ENCODE measurements at regions not wholly inside any gene's neighbourhood (a gene's known extent, or its start where the extent isn't known, plus 50 kb on each side); places are given as distances from the start of the nearest gene placed in this dataset.

DNA sequence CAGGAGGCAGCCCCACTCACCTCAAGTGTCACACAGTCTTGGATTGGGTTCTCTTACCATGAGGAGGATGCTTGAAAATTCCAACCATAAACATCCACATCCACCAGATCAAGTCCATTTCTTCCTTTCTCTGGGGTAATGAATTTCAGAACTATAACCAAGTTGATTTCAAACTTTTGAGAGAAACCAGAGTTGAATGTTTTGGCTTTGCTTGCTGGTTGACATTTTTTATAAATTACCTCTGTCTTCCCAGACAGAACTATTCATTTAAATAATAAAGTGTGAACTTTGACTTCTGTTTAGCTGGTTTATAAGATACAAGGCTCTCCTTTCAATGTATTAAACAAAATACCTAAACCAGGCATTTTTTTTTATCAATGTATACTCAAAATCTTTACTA, 550.7 kb downstream of the KCTD12 start:
- Mint-ChIP-seq H3K9me3 (no peaks in the 10 kb centered on the region), H3K27me3 (no peaks in the 10 kb centered on the region), H3K4me3 (no peak overlapping the region), H3K4me1 (no peaks in the 10 kb centered on the region), H3K36me3 (no peaks in the 10 kb centered on the region), H3K27ac (no peak overlapping the region)
- Histone ChIP-seq H3K27me3 (replicated peaks in 1 of 2; ENCODE audit: control insufficient read depth in 2 of 2, extremely low read depth in 1 of 2, insufficient read depth in 2 of 2, low read length in 1 of 2) (no peaks in the 10 kb centered on the region), H3K36me3 (ENCODE audit: control insufficient read depth in 2 of 2, extremely low read depth in 1 of 2, insufficient read depth in 1 of 2, low read length in 1 of 2) (no peaks in the 10 kb centered on the region), H3K27ac (ENCODE audit: low read length) (no peak overlapping the region), H3K9me3 (no peaks in the 10 kb centered on the region), H3K4me1 (ENCODE audit: control insufficient read depth in 1 of 2, extremely low read depth in 1 of 2, insufficient read depth in 2 of 2, low read length in 2 of 2) (no peaks in the 10 kb centered on the region), H3K4me3 (ENCODE audit: control insufficient read depth in 1 of 2, extremely low read depth in 1 of 2, low read length in 1 of 2) (no peak overlapping the region)
- no peak for DNase-seq
- ChIA-PET POLR2A (no interaction called here), CTCF (no interaction called here)
- no peak for ATAC-seq (replicated peaks in 1 of 4)

DNA sequence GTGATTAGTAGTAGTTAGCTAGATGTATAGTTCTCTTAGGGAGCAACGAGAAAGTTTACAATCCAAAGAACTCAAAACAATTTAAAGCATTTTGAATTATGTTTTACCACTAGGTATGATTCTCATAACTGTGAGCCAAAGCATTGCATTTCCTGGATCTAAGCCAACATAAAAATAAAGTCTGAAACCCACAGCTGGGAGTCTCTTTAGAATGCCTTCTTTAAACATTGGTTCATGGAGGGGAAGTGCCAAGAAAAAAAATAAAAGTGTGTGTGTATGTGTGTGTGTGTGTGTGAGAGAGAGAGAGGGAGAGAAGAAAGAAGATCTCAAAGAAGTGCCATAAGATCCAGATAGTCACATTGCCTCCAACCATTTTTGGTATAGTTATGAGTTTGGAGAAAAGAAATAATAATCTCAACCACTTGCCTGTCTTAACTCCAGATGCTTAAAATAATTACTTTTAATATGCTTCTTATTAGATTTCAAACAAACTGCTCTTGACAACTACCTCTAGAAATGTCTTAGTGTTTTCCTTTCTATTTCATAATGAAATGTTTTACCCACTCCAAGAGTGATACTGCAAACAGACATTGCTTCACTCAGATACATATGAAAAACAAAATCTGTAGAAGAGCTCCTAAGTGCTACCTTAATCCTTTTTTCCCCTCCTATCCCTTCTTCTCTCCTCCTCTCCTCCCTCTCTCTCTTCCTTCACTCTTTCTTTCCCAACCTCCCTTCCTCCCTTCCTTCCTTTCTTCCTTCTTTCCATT, 554.1 kb downstream of the KCTD12 start:
- no peak overlapping the region for H3K4me3 Mint-ChIP-seq
- POLR2A ChIA-PET: no interaction called here
- Histone ChIP-seq H3K27me3 (replicated peaks in 1 of 2; ENCODE audit: control insufficient read depth in 2 of 2, extremely low read depth in 1 of 2, insufficient read depth in 2 of 2, low read length in 1 of 2) (no peaks in the 10 kb centered on the region), H3K4me1 (ENCODE audit: control insufficient read depth in 1 of 2, extremely low read depth in 1 of 2, insufficient read depth in 2 of 2, low read length in 2 of 2) (no peaks in the 10 kb centered on the region), H3K4me3 (ENCODE audit: control insufficient read depth in 1 of 2, extremely low read depth in 1 of 2, low read length in 1 of 2) (no peak overlapping the region), H3K36me3 (ENCODE audit: control insufficient read depth in 2 of 2, extremely low read depth in 1 of 2, insufficient read depth in 1 of 2, low read length in 1 of 2) (no peaks in the 10 kb centered on the region), H3K9me3 (no peaks in the 10 kb centered on the region), H3K27ac (ENCODE audit: low read length) (no peak overlapping the region)
- WGBS (ENCODE audit: insufficient coverage): no CpG with 5 or more reads among the region's 1 CpG
- H3K9me3 Mint-ChIP-seq: no peaks in the 10 kb centered on the region
- no peaks in the 10 kb centered on the region for H3K4me1 Mint-ChIP-seq
- H3K27me3 Mint-ChIP-seq: no peaks in the 10 kb centered on the region
- no peak overlapping the region for H3K27ac Mint-ChIP-seq
- DNase-seq: no peak
- ATAC-seq (replicated peaks in 1 of 4): no peak
- CTCF ChIA-PET: no interaction called here
- no peaks in the 10 kb centered on the region for H3K36me3 Mint-ChIP-seq

DNA sequence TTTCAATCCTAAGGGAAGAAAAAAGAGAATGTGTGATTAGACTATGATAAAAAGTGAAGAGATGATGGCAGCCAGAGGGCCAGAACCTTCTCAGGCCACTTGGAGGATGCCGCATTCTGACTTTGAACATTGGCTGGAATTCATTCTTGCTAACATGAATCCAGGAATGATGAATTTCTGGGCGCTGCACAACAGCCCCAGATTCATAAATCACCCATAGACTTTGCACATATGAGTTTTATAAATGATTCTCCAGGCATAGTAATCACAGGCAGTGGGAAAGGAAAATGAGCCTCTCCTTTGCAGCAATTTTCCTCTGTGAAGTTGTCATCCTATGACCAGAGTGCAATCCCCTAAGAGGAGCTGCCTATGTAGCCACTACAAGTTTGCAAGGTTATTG, 555.4 kb downstream of the KCTD12 start:
- Histone ChIP-seq H3K27ac (ENCODE audit: low read length) (no peak overlapping the region), H3K27me3 (replicated peaks in 1 of 2; ENCODE audit: control insufficient read depth in 2 of 2, extremely low read depth in 1 of 2, insufficient read depth in 2 of 2, low read length in 1 of 2) (no peaks in the 10 kb centered on the region), H3K9me3 (no peaks in the 10 kb centered on the region), H3K36me3 (ENCODE audit: control insufficient read depth in 2 of 2, extremely low read depth in 1 of 2, insufficient read depth in 1 of 2, low read length in 1 of 2) (no peaks in the 10 kb centered on the region), H3K4me1 (ENCODE audit: control insufficient read depth in 1 of 2, extremely low read depth in 1 of 2, insufficient read depth in 2 of 2, low read length in 2 of 2) (no peaks in the 10 kb centered on the region), H3K4me3 (ENCODE audit: control insufficient read depth in 1 of 2, extremely low read depth in 1 of 2, low read length in 1 of 2) (no peak overlapping the region)
- no peaks in the 10 kb centered on the region for H3K4me1 Mint-ChIP-seq
- H3K9me3 Mint-ChIP-seq: no peaks in the 10 kb centered on the region
- POLR2A ChIA-PET: no interaction called here
- no peaks in the 10 kb centered on the region for H3K27me3 Mint-ChIP-seq
- no peaks in the 10 kb centered on the region for H3K36me3 Mint-ChIP-seq
- CTCF ChIA-PET: interaction anchor here in 1 of 2 donors (0.6 kb wide), 1 partner anchor 1219 kb away, joined by 4 read pairs; no protein-coding TSS in a partner anchor
- H3K27ac Mint-ChIP-seq: no peak overlapping the region
- no peak overlapping the region for H3K4me3 Mint-ChIP-seq
- ATAC-seq (replicated peaks in 1 of 4): no peak
- DNase-seq: no peak
- no CpG with 5 or more reads among the region's 2 CpGs for WGBS (ENCODE audit: insufficient coverage)

DNA sequence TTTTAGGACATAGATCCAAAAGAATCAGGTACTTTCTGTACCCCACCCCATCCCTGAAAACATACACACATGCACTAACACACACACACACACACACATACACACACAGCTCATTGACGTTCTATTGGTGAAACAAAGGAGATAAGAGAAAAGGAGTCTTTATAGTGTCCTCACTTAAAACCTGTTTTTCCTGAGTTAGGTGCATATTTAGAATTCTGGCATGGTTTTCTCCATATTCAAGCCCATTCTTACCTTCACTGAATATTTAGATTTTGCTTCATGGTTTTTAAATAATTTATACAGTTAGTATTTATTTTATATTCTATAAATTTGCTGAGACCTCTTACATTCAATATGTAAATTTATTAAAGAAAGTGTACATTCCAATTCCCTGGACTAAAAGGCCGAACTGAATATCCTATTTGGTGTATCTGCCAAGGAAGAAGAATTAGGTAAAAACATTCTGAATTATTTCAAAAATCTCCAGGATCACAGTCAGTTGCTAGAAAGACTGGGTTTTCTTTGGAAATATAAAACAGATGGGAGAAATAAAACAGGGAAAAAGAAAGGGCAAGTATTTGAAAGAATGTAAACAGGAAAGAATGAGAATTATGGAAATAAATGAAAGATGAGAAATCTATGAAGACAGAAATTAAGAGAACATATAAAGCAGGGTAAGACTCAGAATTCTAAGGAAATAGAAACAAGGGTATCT, 556.2 kb downstream of the KCTD12 start:
- H3K27me3 ChIP-seq (replicated peaks in 1 of 2; ENCODE audit: control insufficient read depth in 2 of 2, extremely low read depth in 1 of 2, insufficient read depth in 2 of 2, low read length in 1 of 2): no peaks in the 10 kb centered on the region
- Mint-ChIP-seq H3K27me3 (peaks cover 0 to 5% of the 10 kb centered on the region in 2 donors), H3K36me3 (no peaks in the 10 kb centered on the region), H3K4me3 (no peak overlapping the region), H3K27ac (no peak overlapping the region), H3K4me1 (no peaks in the 10 kb centered on the region), H3K9me3 (no peaks in the 10 kb centered on the region)
- WGBS (ENCODE audit: insufficient coverage): no CpG with 5 or more reads among the region's 2 CpGs
- CTCF ChIA-PET: no interaction called here
- H3K36me3 ChIP-seq (ENCODE audit: control insufficient read depth in 2 of 2, extremely low read depth in 1 of 2, insufficient read depth in 1 of 2, low read length in 1 of 2): no peaks in the 10 kb centered on the region
- DNase-seq (no peak), ATAC-seq (replicated peaks in 1 of 4) (no peak)
- POLR2A ChIA-PET: no interaction called here
- no peak overlapping the region for H3K4me3 ChIP-seq (ENCODE audit: control insufficient read depth in 1 of 2, extremely low read depth in 1 of 2, low read length in 1 of 2)
- H3K4me1 ChIP-seq (ENCODE audit: control insufficient read depth in 1 of 2, extremely low read depth in 1 of 2, insufficient read depth in 2 of 2, low read length in 2 of 2): no peaks in the 10 kb centered on the region
- no peaks in the 10 kb centered on the region for H3K9me3 ChIP-seq
- H3K27ac ChIP-seq (ENCODE audit: low read length): no peak overlapping the region

DNA sequence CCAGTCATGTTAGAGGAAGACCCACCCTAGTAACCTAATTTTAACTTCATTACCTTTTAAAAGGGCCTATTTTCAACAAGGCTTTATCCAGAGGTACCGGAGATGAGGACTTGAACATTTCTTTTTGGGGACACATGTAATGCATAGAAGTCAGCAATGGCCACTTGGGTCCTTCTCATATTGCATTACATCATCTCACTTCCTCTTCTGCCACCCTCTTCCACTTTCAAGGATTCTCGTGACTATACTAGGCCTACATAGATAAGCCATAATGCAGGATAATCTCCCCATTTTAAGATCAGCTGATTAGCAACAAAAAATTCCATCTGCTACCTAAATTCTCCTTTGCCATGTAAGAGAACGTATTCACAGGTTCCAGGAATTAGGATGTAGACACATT, 557.2 kb downstream of the KCTD12 start:
- Mint-ChIP-seq H3K4me3 (no peak overlapping the region), H3K36me3 (no peaks in the 10 kb centered on the region), H3K27ac (no peak overlapping the region), H3K9me3 (no peaks in the 10 kb centered on the region), H3K27me3 (peaks cover 0 to 5% of the 10 kb centered on the region in 2 donors), H3K4me1 (no peaks in the 10 kb centered on the region)
- no CpG with 5 or more reads among the region's 3 CpGs for WGBS (ENCODE audit: insufficient coverage)
- ATAC-seq (replicated peaks in 1 of 4) (no peak), DNase-seq (no peak)
- Histone ChIP-seq H3K9me3 (no peaks in the 10 kb centered on the region), H3K36me3 (ENCODE audit: control insufficient read depth in 2 of 2, extremely low read depth in 1 of 2, insufficient read depth in 1 of 2, low read length in 1 of 2) (no peaks in the 10 kb centered on the region), H3K4me3 (ENCODE audit: control insufficient read depth in 1 of 2, extremely low read depth in 1 of 2, low read length in 1 of 2) (no peak overlapping the region), H3K4me1 (ENCODE audit: control insufficient read depth in 1 of 2, extremely low read depth in 1 of 2, insufficient read depth in 2 of 2, low read length in 2 of 2) (no peaks in the 10 kb centered on the region), H3K27me3 (replicated peaks in 1 of 2; ENCODE audit: control insufficient read depth in 2 of 2, extremely low read depth in 1 of 2, insufficient read depth in 2 of 2, low read length in 1 of 2) (no peaks in the 10 kb centered on the region), H3K27ac (ENCODE audit: low read length) (no peak overlapping the region)
- CTCF ChIA-PET: no interaction called here
- POLR2A ChIA-PET: no interaction called here

DNA sequence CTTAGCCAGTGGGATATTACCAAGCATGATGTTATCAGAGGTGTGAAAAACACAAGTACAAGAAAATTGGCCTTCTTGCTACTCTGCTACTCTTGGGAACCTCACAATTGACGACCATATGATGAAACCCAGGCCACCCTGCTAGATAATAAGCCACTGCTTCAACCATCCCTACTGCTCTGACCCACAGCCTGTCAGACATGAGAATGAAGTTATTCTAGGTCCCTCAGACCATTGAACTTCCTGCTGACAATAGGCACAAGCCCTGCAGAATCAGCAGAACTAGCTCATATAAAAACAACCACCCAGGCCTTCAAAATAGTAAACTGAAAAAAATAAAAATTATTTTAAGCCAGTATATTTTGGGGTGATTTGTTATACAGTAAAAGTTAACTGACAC, 559.9 kb downstream of the KCTD12 start:
- DNase-seq (no peak), ATAC-seq (replicated peaks in 1 of 4) (no peak)
- H3K27me3 Mint-ChIP-seq: peaks cover 0 to 5% of the 10 kb centered on the region in 2 donors
- Histone ChIP-seq H3K27ac (ENCODE audit: low read length) (no peak overlapping the region), H3K4me3 (ENCODE audit: control insufficient read depth in 1 of 2, extremely low read depth in 1 of 2, low read length in 1 of 2) (no peak overlapping the region), H3K27me3 (replicated peaks in 1 of 2; ENCODE audit: control insufficient read depth in 2 of 2, extremely low read depth in 1 of 2, insufficient read depth in 2 of 2, low read length in 1 of 2) (no peaks in the 10 kb centered on the region), H3K9me3 (no peaks in the 10 kb centered on the region), H3K36me3 (ENCODE audit: control insufficient read depth in 2 of 2, extremely low read depth in 1 of 2, insufficient read depth in 1 of 2, low read length in 1 of 2) (no peaks in the 10 kb centered on the region), H3K4me1 (ENCODE audit: control insufficient read depth in 1 of 2, extremely low read depth in 1 of 2, insufficient read depth in 2 of 2, low read length in 2 of 2) (no peaks in the 10 kb centered on the region)
- ChIA-PET POLR2A (no interaction called here), CTCF (no interaction called here)
- no peaks in the 10 kb centered on the region for H3K36me3 Mint-ChIP-seq
- WGBS (ENCODE audit: insufficient coverage): 20% methylated on average over 1 of the region's 1 CpG
- no peak overlapping the region for H3K4me3 Mint-ChIP-seq
- H3K9me3 Mint-ChIP-seq: no peaks in the 10 kb centered on the region
- H3K27ac Mint-ChIP-seq: no peak overlapping the region
- no peaks in the 10 kb centered on the region for H3K4me1 Mint-ChIP-seq
